HG03520 (cell line): ENCODE measurements at regions not wholly inside any gene's neighbourhood (a gene's known extent, or its start where the extent isn't known, plus 50 kb on each side); places are given as distances from the start of the nearest gene placed in this dataset.
A peak's percentile ranks its signal among the peaks of the same experiment; 100 is the strongest.
"Not testable (repeated sequence)": the region's sequence is repeated elsewhere in the genome, so short reads cannot be mapped to it uniquely, and the experiment has no call there.

Experiments
- ATAC-seq: cut with Tn5 transposase; IDR thresholded peaks from one replicate; pipeline ENCODE4 v1.9.1; 2021; ENCODE audit warnings: mild to moderate bottlenecking, moderate library complexity; ENCODE audit not compliant: unreplicated experiment

DNA sequence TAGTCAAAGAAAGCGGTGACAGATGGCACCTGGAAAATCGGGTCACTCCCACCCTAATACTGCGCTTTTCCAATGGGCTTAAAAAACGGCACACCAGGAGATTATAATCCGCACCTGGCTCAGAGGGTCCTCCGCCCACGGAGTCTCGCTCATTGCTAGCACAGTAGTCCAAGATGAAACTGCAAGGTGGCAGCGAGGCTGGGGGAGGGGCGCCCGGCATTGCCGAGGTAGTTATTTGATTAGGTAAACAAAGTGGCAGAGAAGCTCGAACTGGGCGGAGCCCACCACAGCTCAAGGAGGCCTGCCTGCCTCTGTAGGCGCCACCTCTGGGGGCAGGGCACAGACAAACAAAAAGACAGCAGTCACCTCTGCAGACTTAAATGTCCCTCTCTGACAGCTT, 521.1 kb downstream of the ETNK1 start:
- ATAC-seq, result not testable (repeated sequence)

DNA sequence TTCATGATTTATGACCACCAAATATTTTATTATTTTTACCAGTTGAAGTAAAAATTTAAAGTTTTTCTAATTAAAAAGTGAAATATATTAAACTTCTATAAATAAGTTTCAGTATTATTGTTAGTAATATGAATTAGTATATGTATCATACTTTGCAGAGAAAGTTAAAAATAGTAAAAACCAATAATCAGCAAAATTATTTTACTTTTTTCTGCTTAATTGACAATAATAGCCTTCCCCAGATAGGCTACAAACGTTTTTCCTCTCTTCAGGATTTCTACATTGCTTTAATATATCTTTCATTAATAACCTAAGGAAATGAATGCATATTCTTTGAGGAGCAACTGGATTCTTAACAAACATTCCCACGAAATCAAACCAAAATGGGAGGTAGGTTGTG, 543.5 kb downstream of the ETNK1 start:
- no peak for ATAC-seq

DNA sequence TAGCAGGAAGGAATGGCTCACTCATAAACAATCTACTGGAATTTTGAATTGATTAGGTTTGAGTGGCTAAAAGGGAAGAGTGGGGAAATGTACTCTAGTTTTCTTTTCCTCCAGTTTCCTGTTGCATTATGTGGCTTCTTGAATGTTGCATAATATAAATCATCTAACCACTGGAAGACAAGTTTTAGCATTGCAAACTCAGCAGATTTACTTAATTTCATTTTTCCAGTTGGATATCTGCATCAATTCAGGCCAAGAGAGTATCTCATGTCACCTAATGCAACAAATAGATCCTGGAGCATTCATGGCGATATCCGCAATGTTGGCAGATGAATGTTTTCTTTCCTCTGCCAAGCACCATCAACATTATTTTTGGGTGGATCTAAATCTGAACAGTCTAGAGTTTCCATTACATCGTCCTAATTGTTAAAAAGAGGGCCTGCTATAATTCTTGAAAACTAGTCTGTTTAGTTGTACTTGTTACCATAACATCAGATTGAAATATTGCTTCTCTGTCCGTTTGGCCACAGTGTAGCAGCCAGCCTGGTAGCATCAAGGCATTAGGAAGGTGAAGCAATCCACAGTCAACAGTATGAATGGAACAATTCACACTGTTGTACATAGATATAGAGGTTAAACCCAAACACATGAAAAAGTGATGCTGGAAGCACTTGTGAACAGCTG, 544.2 kb downstream of the ETNK1 start:
- ATAC-seq, result no peak

DNA sequence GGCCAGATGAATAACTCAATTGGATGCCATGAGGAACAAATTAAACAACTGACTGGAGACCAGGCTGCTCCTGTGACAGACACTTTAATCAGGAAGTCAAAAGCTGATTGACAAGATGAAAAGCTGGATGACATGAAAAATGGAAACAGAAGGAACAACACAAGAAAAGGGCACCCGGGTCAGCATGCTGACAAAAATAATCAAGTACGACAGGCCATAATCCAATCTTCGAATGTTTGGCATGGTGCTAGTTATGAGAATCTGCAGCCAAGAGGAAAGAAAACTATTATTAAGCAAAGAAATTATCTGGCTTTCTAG, 544.7 kb downstream of the ETNK1 start:
- no peak for ATAC-seq

DNA sequence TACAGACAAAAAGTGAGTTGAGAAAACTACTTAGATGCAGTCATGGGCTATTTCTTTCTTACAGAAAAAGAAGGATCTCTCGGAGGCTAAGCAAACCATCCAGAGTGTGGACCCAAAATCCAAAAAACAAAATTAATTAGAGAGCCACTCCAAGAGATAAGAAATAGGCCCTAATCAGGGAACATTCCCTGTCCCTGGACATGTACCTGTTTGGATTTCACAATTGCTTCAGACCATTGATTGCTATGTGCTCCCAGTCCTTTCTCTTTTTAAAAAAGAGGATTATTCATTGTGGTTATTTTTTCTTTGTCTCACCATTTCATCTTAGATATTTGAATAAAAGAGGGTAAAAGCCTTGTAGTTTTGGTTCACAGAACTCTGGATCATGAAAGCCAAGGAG, 549.9 kb downstream of the ETNK1 start:
- ATAC-seq, result no peak

DNA sequence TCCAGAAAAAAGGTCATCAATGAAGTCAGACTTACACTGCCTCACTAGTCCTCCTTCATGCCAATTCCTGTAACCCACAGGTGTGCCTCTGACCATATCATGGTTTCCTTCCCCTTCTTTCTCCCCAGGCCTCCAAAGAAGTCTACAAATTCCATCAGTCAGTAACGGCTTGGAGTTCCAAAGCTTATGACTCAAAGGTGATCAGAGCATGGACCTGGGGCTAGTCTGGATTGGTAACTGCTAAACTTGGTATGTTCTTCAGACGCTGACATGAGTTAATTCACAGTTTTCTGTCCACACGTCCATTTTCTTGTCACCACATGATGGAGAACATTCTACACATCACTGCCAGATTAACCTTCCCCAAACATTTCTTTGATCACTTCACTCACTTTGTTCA, 560.4 kb downstream of the ETNK1 start:
- no peak for ATAC-seq

DNA sequence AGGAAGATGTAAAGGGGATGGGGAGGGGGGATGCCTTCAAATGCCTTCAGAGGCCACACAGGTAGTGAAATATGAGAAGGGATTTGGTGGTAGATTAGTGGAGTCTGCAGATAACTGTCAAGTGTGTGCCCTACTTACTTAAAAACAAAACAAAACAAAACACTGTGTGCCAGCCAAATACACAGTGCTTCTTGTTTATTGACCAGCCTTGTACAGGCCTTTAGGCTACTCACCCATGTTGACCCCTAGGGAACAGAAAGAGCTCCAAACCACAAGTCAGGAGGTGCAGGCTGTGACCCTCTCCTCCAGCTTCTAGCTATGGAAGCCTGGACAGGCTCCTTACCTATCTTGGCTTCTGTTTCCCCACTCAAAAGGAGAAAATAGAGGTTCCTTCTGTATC, 562.0 kb downstream of the ETNK1 start:
- no peak for ATAC-seq

DNA sequence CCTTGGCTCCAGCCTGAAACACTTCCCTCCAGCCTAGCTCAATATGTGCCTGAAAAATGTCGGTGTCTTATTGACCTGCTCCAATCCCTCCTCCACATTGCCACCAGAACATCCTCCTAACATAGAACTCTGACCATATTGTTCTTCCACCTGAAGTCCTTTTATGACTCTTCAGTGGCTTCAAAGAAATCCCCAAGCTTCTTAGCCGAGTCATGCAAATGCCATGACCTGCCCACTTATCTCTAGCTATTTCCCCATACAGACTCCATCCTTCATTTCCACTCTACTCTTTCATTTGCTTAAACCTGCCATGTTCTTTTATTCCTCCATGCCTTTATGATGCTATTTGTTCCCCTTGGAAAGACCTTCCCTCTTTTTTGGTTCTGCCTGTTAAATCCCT, 568.6 kb downstream of the ETNK1 start:
- ATAC-seq, result no peak

DNA sequence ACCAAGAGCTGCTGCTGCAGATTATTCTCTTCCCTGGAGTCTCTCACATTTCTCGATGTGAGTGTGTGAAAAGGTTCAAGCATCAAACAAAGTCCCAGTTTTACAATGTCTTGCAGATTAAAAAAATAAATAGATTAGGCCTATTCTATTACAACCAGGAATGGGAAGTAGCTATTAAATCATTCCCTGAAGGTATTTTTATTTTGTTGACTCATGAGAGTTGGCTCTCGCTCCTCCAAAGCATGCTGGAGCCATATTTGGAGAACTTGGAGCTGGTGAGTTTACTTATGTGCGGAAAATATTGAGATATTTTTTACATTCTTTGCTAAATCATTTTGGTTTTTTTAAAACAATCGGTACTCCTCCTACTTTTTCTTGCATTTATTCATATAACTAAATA, 572.3 kb downstream of the ETNK1 start:
- no peak for ATAC-seq

DNA sequence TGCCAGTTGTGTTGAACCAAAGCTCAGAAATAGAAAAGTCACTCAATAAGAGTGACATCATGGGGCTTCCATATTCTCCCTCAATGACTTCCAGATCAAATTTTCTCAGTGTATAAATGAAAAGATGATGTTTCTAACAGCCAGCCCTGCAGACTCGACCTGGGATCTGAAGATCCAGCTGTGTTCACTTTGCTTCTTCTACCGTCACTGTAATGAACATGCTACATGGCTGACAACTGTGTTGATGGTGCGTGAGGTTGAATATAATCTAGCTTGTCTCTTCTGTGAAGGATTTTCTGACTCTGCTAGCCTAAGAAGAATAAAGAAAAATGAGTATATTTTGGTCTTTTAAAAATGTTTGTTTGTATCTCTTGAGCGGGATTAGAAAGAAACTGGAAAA, 577.8 kb downstream of the ETNK1 start:
- no peak for ATAC-seq

DNA sequence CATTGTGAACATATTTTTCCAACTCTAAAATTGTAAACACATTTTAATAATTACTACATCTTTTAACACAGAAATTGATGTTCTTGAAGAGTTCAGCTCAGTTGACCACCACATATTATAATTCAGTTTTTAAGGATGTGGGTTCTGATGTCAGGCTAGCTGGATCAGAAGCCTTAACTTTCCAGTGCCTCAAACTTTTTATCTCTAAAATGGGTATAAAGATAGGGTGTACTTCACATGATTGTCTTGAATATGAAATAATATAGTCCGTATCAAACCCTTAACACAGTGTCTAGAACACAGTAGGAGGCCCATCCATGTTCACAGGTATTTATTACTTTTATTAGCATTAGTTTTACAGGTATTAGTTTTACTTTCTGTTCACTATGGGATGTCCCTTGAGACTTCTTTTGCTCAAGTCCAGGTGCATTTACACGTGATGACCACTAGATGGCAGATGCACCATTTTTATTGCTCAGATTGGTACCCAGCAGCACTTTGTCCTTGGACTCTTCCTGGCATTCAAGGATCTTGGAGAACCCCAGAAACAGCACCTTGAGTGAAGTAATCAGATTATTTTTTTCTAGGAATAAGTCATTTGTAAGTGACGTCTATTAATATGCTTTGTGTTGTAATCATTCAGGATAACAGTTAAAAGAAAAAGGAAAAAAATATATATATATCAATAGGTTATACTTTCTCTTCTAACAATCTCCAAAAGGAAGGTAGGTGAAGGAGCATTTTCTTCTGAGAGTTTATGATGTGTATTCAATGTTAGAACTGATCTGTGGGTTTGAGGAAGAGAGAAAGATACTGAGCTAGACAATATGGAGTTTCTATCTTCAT, 580.2 kb downstream of the ETNK1 start:
- peak; percentile 79 for ATAC-seq

DNA sequence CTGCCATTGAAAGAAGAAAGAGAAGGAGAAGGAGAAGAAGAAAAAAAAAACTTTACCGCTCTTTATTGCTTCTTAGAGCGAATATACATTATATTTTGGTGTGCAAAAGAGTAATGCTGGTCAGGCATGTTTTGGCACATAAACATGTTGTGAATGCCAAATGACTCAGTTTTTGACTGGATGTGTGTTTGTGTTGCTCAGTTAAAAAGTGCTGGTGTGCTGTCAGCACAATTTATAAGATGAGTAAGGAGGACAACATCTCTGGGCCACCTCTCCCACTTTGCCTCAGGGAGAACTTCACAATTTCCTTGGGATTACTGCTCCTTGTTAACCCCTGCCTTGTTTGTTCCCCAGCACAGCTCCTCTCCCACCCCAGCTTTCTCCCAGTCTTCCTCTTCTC, 584.8 kb downstream of the ETNK1 start:
- ATAC-seq, result no peak

DNA sequence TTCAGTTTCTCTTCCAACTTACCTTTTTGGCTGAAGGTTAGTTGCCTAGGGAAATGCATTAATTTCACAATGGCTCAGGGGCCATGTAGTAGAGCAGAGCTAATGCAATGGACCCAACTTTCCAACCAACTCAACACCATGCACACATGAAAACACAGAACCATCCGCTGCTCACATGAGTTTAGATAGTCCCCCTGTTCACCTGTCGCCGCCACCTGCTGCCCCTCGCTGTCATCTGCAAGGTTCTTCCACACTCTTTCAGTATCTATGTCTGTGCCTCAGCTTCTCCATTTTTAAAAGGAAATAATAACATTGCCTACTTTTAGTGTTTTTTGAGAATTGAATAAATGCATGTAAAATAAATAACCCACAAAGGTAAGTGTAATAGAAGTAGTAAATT, 585.6 kb downstream of the ETNK1 start:
- ATAC-seq, result no peak

DNA sequence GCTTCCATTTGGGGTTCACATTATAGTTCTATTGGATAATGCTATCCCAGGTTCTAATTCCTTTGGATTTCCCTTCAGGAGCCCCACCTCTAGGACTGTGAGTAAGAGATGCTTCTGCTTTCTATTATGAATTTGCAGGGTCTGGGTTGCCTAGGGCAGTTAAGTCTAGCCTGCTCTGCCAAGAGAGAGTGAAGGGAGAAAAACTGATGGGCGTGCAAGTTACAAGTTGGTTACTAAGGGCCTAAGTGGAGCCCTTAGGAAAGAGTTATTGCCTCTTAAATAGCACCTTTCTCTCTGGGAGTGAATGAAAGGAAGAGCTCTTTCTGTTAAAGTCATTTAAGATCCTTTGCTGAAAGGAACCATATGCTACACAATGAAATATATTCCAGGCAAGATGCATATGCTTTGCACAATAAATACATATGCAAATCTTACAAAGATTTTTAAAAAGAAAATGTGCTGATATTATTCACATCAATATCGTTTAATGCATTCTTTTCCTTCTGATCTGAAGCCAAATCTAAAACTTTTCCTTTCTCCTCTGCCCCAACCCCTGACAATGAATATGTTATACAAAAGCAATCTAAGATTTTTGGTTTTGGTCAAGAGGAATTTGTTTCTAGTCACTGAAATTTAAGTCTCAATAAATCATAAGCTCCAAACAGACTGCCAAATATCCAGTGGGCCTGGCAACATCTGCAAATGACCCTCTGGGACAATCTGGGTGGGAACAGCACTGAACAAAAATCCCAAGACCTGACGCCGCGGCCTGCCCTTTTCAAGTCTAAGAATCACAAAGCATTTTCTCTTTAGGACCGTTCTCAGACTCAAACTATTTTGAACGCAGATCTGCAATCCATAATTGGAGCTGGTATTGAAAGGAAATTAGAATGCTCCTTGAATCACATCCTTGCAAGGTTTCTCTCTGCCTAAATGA, 586.7 kb downstream of the ETNK1 start:
- ATAC-seq, result no peak

DNA sequence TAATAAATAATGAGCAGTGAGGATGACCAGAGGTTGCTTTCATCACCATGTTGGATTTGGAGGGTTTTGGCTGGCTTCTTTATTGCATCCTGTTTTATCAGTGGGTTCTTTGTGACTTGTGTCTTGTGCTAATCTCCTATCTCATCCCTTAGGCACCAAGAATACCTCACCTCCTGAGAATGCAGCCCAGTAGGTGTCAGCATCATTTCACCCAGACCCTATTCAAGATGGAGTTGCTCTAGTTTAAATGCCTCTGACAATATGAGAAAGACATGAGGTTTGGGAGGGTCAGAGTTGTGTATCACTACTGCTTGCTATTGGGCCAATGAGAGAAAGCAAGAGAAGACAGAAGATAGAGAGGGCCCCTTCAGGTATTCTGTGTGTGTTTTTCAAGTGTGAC, 592.2 kb downstream of the ETNK1 start:
- ATAC-seq, result no peak

DNA sequence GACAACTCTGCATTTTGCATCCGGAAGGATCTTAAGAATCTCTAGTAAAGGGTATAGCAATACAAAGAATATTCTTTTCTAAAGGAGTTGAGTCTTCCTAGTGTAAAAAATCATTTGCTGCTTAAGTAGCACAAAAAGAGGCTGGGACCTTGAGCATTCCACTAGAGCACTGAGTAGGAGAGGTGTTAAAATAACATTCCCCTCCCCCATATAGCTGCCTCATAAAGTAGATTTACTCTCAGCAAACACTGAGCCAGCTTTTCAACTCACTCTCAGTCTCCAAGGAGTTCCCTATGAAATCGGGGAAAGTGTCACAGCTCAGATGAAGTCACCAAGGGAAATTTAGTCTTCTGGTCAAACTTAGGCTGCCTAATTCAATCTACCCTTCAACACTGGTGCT, 592.7 kb downstream of the ETNK1 start:
- ATAC-seq, result no peak

DNA sequence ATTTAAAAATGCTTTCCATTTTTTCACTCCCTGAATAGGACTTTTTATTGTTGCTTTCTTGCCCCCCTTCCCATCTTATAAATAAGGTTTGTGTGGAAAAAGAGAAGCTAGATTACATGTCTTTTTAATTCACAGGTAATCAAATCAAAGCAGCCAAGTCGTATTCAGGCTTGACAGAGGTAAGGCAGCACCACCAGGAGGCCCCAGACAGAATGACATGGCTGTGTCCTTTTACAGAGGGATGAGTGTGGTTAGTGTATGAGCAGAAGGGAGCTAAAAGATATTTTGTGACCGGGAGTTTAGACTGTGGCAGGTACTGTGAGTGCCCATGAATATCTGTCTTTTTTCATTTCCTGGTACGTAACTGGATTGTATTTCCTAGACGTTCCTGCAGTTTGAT, 596.1 kb downstream of the ETNK1 start:
- no peak for ATAC-seq

DNA sequence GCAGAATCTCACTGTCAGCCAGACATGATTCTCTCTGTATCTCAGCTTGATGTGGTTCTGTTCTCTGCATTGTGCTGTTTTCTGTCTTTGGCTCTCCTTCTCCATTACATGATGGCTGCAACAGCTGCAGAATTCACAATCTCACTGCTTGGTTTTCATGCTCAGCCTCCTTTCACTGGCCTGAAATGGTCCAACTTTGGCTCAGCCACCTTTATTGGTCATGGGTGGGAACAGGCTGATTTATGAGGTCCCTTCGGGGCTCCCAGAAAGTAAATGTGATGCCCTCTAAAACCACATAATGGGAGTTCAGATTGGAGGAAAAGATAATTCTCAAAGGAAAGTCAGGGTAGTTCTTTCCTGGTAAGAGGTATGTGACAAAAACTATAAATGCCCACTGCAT, 597.0 kb downstream of the ETNK1 start:
- no peak for ATAC-seq

DNA sequence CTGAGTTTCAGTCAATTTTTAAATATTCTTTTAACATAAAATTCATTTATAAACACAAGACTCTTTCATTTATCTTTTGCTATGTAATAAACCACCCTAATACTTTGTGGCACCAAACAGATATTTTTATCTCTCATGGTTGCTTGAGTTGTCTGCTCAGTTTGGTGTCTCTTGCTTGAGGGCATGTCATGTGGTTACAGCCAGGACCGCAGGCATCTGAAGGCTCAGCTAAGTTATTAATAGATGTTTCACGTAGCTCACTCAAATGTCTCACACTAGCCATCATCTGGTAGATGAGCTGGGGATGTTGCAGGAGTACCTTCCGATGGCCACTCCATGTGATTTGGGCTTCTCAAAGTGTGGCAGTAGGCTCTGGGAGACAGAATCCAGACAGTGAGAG, 597.8 kb downstream of the ETNK1 start:
- ATAC-seq, result no peak

DNA sequence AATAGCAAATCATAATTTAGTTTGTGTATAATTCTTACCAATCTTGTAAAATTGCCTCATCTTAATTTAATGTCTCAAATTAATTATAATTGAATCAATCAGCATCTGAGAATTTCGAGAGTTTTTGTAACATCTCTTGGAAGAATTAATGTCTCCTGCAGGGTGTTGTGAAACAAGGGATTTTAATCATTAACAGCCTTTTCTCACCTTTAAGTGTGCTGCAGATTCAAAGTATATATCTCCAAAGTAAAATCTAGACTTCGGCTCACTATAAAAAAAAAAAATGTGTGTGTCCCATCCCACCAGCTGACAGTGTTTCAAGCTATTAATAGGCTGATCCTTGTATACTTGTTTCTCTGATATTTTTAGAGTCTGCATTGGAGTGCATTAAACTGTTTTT, 603.1 kb downstream of the ETNK1 start:
- ATAC-seq, result no peak

DNA sequence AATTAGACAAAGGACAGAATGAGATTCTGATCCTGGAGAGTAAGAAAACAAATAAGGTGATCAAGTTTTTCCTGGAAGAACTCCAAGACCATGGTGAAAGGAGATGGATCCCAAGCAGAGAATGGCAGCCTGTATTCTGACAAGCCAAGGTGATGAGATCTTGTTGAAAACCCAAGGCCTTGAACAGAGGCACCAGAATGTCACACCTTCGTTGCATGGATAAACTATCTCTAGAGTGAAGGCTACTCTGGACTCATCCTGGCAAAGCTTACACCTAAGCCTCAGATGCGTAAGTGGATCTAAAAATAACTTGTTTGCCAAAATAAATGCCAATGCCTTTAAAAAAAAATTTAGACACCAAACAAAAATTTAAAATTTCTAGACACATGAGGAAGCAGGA, 605.9 kb downstream of the ETNK1 start:
- no peak for ATAC-seq
